ENCODE measurements at regions not wholly inside any gene's neighbourhood (a gene's known extent, or its start where the extent isn't known, plus 50 kb on each side); places are given as distances from the start of the nearest gene placed in this dataset.

DNA sequence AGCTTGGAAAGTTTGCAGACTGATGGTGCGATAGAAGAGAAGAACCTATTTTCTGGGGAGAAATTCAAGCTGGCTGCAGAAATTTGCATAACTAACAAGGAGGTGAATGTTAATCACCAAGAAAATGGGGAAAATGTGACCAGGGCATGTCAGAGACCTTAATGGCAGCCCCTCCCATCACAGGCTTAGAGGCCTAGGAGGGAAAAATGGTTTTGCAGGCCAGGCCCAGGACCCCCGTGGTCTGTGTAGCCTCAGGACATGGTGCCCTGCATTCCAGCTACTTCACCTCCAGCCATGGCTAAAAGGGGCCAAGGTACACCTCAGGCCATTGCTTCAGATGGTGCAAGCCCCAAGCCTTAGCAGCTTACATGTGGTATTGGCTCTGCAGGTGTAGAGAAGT lies 207.1 kb upstream of the CXorf66 start:
- TF ChIP-seq CTCF (IDR thresholded peaks at IDR 0.05; ENCODE audit: poor library complexity) (no peak), EZH2phosphoT487 (IDR thresholded peaks at IDR 0.05; ENCODE audit: low read depth, severe bottlenecking, unreplicated experiment) (no peak)
